Endothelial cell of umbilical vein (primary cell): ENCODE measurements at regions not wholly inside any gene's neighbourhood (a gene's known extent, or its start where the extent isn't known, plus 50 kb on each side); places are given as distances from the start of the nearest gene placed in this dataset.

Experiments used
- CTCF ChIP-seq, 2 donors: IDR thresholded peaks; 1 replicate in 1 of 2; 2 replicates in 1 of 2; pipeline ENCODE4 v1.5.1; 2011; ENCODE audit warnings: low read length in 2 of 2, mild to moderate bottlenecking in 2 of 2, moderate library complexity in 2 of 2, control low read depth in 1 of 2, inconsistent platforms in 1 of 2, low read depth in 1 of 2; ENCODE audit not compliant: insufficient read depth in 1 of 2; ENCODE audit errors: extremely low read depth in 1 of 2
- EZH2 ChIP-seq: IDR thresholded peaks from 2 replicates; pipeline ENCODE4 v1.6.1; 2012; ENCODE audit warnings: borderline replicate concordance, low read depth, mild to moderate bottlenecking, moderate library complexity, low read length, inconsistent platforms; ENCODE audit not compliant: severe bottlenecking
- GATA2 ChIP-seq: IDR thresholded peaks from 2 replicates; pipeline ENCODE4 v1.7.0; 2011; ENCODE audit warnings: low read depth, mild to moderate bottlenecking, moderate library complexity, mixed read lengths, low read length; ENCODE audit not compliant: insufficient read length, insufficient read depth
- MAX ChIP-seq: IDR thresholded peaks from 2 replicates; pipeline ENCODE4 v1.6.1; 2011; ENCODE audit not compliant: insufficient read depth, insufficient read length
- POLR2A ChIP-seq: IDR thresholded peaks from 2 replicates; pipeline ENCODE4 v1.6.1; 2012; ENCODE audit warnings: low read depth, mild to moderate bottlenecking, control low read depth, low read length
- POLR2AphosphoS5 ChIP-seq: IDR thresholded peaks from 2 replicates; pipeline ENCODE4 v1.6.1; 2012; ENCODE audit warnings: low read depth, mild to moderate bottlenecking, control low read depth, low read length, moderate library complexity; ENCODE audit not compliant: insufficient read depth

GRCh38 chr4:136471051-136471450 lies 1061.2 kb downstream of the PCDH18 start:
- TF ChIP-seq POLR2A (no peak), POLR2AphosphoS5 (no peak), MAX (no peak), CTCF (IDR thresholded peaks at IDR 0.05; ENCODE audit: extremely low read depth in 1 of 2, insufficient read depth in 1 of 2, low read depth in 1 of 2, low read length in 2 of 2) (no peak), EZH2 (no peak), GATA2 (no peak)
